ENCODE measurements at regions not wholly inside any gene's neighbourhood (a gene's known extent, or its start where the extent isn't known, plus 50 kb on each side); places are given as distances from the start of the nearest gene placed in this dataset.

DNA sequence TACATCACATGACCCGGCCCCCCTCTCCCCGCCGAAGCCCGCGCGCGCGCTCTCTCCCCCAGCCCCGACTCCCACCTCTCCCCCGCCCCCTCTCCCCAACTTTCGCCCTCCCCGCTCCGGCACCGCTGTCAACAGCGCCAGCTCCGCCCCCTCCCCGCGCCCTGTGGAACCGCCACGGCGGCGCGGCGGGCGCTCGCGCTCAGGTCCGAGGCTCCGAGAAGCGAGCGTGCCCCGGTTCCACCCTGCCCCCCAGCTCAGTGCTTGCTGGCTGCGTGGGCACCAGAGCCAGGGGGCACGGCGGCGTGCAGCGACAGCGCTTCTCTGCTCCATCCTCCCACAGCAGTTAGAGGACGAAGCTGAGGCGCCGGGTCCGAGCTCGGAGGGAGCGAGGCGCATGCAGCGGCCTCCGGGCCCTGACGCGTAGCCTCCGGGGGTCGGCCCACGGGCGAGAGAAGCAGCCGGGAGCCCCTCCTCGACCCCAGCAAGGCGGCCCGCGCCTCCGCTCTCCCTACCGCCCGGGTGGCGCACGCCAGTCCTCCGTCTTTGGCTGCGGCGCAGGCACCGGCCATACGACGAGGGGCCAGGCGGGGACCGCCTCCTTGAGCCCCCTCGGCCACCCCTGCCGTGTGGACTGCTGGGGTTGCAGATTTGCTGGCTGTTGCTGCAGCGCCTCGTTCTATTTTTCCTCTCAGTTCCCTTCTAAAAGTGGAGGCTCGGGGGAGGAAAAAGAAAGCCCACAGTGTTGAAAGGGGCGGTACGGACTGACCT is 109.5 kb downstream of the KCNRG start:
- no peak for TF ChIP-seq TOX (CRISPR knock-in tag; IDR thresholded peaks at IDR 0.05; ENCODE audit: borderline replicate concordance)
- TF ChIP-seq, protein P1, sequence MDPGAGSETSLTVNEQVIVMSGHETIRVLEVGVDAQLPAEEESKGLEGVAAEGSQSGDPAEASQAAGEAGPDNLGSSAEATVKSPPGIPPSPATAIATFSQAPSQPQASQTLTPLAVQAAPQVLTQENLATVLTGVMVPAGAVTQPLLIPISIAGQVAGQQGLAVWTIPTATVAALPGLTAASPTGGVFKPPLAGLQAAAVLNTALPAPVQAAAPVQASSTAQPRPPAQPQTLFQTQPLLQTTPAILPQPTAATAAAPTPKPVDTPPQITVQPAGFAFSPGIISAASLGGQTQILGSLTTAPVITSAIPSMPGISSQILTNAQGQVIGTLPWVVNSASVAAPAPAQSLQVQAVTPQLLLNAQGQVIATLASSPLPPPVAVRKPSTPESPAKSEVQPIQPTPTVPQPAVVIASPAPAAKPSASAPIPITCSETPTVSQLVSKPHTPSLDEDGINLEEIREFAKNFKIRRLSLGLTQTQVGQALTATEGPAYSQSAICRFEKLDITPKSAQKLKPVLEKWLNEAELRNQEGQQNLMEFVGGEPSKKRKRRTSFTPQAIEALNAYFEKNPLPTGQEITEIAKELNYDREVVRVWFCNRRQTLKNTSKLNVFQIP (CRISPR knock-in tag; IDR thresholded peaks at IDR 0.05; ENCODE audit: borderline replicate concordance, low read depth) = no peak
- TF ChIP-seq, protein P2, sequence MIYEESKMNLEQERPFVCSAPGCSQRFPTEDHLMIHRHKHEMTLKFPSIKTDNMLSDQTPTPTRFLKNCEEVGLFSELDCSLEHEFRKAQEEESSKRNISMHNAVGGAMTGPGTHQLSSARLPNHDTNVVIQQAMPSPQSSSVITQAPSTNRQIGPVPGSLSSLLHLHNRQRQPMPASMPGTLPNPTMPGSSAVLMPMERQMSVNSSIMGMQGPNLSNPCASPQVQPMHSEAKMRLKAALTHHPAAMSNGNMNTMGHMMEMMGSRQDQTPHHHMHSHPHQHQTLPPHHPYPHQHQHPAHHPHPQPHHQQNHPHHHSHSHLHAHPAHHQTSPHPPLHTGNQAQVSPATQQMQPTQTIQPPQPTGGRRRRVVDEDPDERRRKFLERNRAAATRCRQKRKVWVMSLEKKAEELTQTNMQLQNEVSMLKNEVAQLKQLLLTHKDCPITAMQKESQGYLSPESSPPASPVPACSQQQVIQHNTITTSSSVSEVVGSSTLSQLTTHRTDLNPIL (CRISPR knock-in tag; IDR thresholded peaks at IDR 0.05; ENCODE audit: low read depth) = no peak
- TF ChIP-seq, protein P3, sequence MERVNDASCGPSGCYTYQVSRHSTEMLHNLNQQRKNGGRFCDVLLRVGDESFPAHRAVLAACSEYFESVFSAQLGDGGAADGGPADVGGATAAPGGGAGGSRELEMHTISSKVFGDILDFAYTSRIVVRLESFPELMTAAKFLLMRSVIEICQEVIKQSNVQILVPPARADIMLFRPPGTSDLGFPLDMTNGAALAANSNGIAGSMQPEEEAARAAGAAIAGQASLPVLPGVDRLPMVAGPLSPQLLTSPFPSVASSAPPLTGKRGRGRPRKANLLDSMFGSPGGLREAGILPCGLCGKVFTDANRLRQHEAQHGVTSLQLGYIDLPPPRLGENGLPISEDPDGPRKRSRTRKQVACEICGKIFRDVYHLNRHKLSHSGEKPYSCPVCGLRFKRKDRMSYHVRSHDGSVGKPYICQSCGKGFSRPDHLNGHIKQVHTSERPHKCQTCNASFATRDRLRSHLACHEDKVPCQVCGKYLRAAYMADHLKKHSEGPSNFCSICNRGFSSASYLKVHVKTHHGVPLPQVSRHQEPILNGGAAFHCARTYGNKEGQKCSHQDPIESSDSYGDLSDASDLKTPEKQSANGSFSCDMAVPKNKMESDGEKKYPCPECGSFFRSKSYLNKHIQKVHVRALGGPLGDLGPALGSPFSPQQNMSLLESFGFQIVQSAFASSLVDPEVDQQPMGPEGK (CRISPR knock-in tag; IDR thresholded peaks at IDR 0.05; ENCODE audit: borderline replicate concordance) = no peak
- TF ChIP-seq ARNTL (CRISPR knock-in tag; IDR thresholded peaks at IDR 0.05; ENCODE audit: borderline replicate concordance, low read depth) = no peak
- no peak for TF ChIP-seq CSDC2 (CRISPR knock-in tag; IDR thresholded peaks at IDR 0.05)
- TF ChIP-seq ISL1 (CRISPR knock-in tag; IDR thresholded peaks at IDR 0.05) = no peak
- no peak for TF ChIP-seq ZNF8 (CRISPR knock-in tag; IDR thresholded peaks at IDR 0.05)
- no peak for TF ChIP-seq ZFP30 (CRISPR knock-in tag; IDR thresholded peaks at IDR 0.05)
- no peak for TF ChIP-seq OSR1 (CRISPR knock-in tag; IDR thresholded peaks at IDR 0.05)

Data from SK-N-SH treated with all-trans-retinoic acid at 6 μM for 48 hours (cell line).